GM18507 (cell line): ENCODE measurements at regions not wholly inside any gene's neighbourhood (a gene's known extent, or its start where the extent isn't known, plus 50 kb on each side); places are given as distances from the start of the nearest gene placed in this dataset.
"Not testable (repeated sequence)": the region's sequence is repeated elsewhere in the genome, so short reads cannot be mapped to it uniquely, and the experiment has no call there.

Source experiments
- DNase-seq: peaks from one replicate; pipeline ENCODE4 v3.0.0; 2011; ENCODE audit warnings: low read depth; ENCODE audit not compliant: insufficient read length; ENCODE audit errors: extremely low spot score
- FAIRE-seq: peaks from 2 replicates; lab custom pipeline; 2011; peaks lifted over from hg19 to GRCh38; lab: Jason Lieb, UNC

- FAIRE-seq (no peak), DNase-seq (no peak)
These were observed 207.7 kb upstream of the KAZN start for GRCh38 chr1:14390816-14391215.

- no peak for FAIRE-seq
These were observed 206.2 kb upstream of the KAZN start for GRCh38 chr1:14392161-14392858.

GRCh38 chr1:14392859-14393365 lies 205.6 kb upstream of the KAZN start:
- DNase-seq = no peak
- no peak for FAIRE-seq

More at GRCh38 chr1:14392161-14392858, 206.2 kb upstream of the KAZN start:
- no peak for DNase-seq

GRCh38 chr1:14396100-14396499 lies 202.4 kb upstream of the KAZN start:
- DNase-seq (no peak), FAIRE-seq (no peak)

- DNase-seq (no peak), FAIRE-seq (no peak)
These were observed 194.4 kb upstream of the KAZN start for GRCh38 chr1:14403961-14404645.

GRCh38 chr1:14404862-14405301 lies 193.6 kb upstream of the KAZN start:
- DNase-seq = no peak
- no peak for FAIRE-seq

GRCh38 chr1:14412235-14412634 lies 186.2 kb upstream of the KAZN start:
- no peak for FAIRE-seq
- DNase-seq = no peak

- no peak for DNase-seq
- no peak for FAIRE-seq
These were observed 184.5 kb upstream of the KAZN start for GRCh38 chr1:14413819-14414490.

GRCh38 chr1:14415396-14415795 lies 183.1 kb upstream of the KAZN start:
- FAIRE-seq = no peak

GRCh38 chr1:14419778-14420218 lies 178.7 kb upstream of the KAZN start:
- not testable (repeated sequence) for DNase-seq, FAIRE-seq

More at GRCh38 chr1:14415396-14415795, 183.1 kb upstream of the KAZN start:
- no peak for DNase-seq

GRCh38 chr1:14420686-14421085 lies 177.8 kb upstream of the KAZN start:
- DNase-seq (no peak), FAIRE-seq (no peak)

- DNase-seq = no peak
- FAIRE-seq = no peak
These were observed 177.0 kb upstream of the KAZN start for GRCh38 chr1:14421295-14421976.

GRCh38 chr1:14421977-14422609 lies 176.4 kb upstream of the KAZN start:
- FAIRE-seq = no peak
- no peak for DNase-seq

- no peak for FAIRE-seq
These were observed 174.0 kb upstream of the KAZN start for GRCh38 chr1:14424325-14425002.

GRCh38 chr1:14426854-14427253 lies 171.6 kb upstream of the KAZN start:
- DNase-seq (no peak), FAIRE-seq (no peak)

More at GRCh38 chr1:14424325-14425002, 174.0 kb upstream of the KAZN start:
- DNase-seq = no peak

- FAIRE-seq = no peak
- DNase-seq = no peak
These were observed 168.9 kb upstream of the KAZN start for GRCh38 chr1:14429577-14429976.

- DNase-seq, FAIRE-seq: not testable (repeated sequence)
These were observed 165.8 kb upstream of the KAZN start for GRCh38 chr1:14432728-14433127.

GRCh38 chr1:14435368-14436023 lies 163.0 kb upstream of the KAZN start:
- FAIRE-seq = no peak

More at GRCh38 chr1:14435368-14436023, 163.0 kb upstream of the KAZN start:
- no peak for DNase-seq
